GM23338 (cell line): ENCODE measurements at regions not wholly inside any gene's neighbourhood (a gene's known extent, or its start where the extent isn't known, plus 50 kb on each side); places are given as distances from the start of the nearest gene placed in this dataset.
A peak's percentile ranks its signal among the peaks of the same experiment; 100 is the strongest.

Source experiments
- ATAC-seq: fragments of 200-7000 bp; cut with Tn5 transposase; 3 replicates; pipeline ENCODE4 v1.9.1; 2020
- DNase-seq: peaks from one replicate; pipeline ENCODE4 v3.0.0-alpha.2; 2015; ENCODE audit warnings: low spot score
- H2AFZ ChIP-seq: fragments of 200-600 bp; sonication (generic); 2 replicates; pipeline ENCODE4 v1.8.0; 2016; ENCODE audit warnings: antibody characterized with exemption, mild to moderate bottlenecking, moderate library complexity
- H3F3A ChIP-seq: fragments of 200-600 bp; sonication (generic); replicated peaks from 2 replicates; pipeline ENCODE4 v1.8.0; 2017; ENCODE audit warnings: antibody characterized with exemption, mixed run types, low read depth
- H3K27ac ChIP-seq: fragments of 200-600 bp; sonication (generic); 2 replicates; pipeline ENCODE4 v1.6.1; 2016; ENCODE audit warnings: low read depth
- H3K27me3 ChIP-seq: fragments of 200-600 bp; sonication (generic); 2 replicates; pipeline ENCODE4 v1.8.0; 2016; ENCODE audit warnings: mild to moderate bottlenecking, mixed run types, moderate library complexity; ENCODE audit not compliant: insufficient read depth
- H3K36me3 ChIP-seq: fragments of 200-600 bp; sonication (generic); 2 replicates; pipeline ENCODE4 v1.8.0; 2016; ENCODE audit warnings: mild to moderate bottlenecking; ENCODE audit not compliant: insufficient read depth
- H3K4me1 ChIP-seq: fragments of 200-600 bp; sonication (generic); 2 replicates; pipeline ENCODE4 v1.8.0; 2016; ENCODE audit warnings: mild to moderate bottlenecking, moderate library complexity; ENCODE audit not compliant: insufficient read depth
- H3K4me2 ChIP-seq: fragments of 200-600 bp; sonication (generic); 2 replicates; pipeline ENCODE4 v1.7.1; 2017; ENCODE audit warnings: mixed run types
- H3K4me3 ChIP-seq: fragments of 200-600 bp; sonication (generic); 2 replicates; pipeline ENCODE4 v1.6.1; 2016; ENCODE audit warnings: mixed run types
- H3K79me2 ChIP-seq: fragments of 200-600 bp; sonication (generic); replicated peaks from 2 replicates; pipeline ENCODE4 v1.8.0; 2017; ENCODE audit warnings: mild to moderate bottlenecking; ENCODE audit not compliant: insufficient read depth
- H3K9me2 ChIP-seq: fragments of 200-600 bp; sonication (generic); 2 replicates; pipeline ENCODE4 v1.8.0; 2017; ENCODE audit not compliant: insufficient read depth
- H4K20me1 ChIP-seq: fragments of 200-600 bp; sonication (generic); replicated peaks from 2 replicates; pipeline ENCODE4 v1.8.0; 2017; ENCODE audit warnings: mild to moderate bottlenecking; ENCODE audit not compliant: insufficient read depth
- H3K27ac Mint-ChIP-seq: 2 replicates; pipeline ENCODE4 v1.8.0; 2020; ENCODE audit warnings: inconsistent platforms, mild to moderate bottlenecking, moderate library complexity, mixed read lengths
- H3K27me3 Mint-ChIP-seq: 3 replicates; pipeline ENCODE4 v1.8.0; 2022; ENCODE audit warnings: low read depth, mild to moderate bottlenecking, moderate library complexity, mixed read lengths, inconsistent platforms; ENCODE audit not compliant: insufficient read depth, poor library complexity
- H3K36me3 Mint-ChIP-seq: 3 replicates; pipeline ENCODE4 v1.8.0; 2021; ENCODE audit warnings: low read depth, mild to moderate bottlenecking, inconsistent platforms, moderate library complexity, mixed read lengths
- H3K4me1 Mint-ChIP-seq: 3 replicates; pipeline ENCODE4 v1.8.0; 2020; ENCODE audit warnings: mild to moderate bottlenecking, inconsistent platforms, mixed read lengths
- H3K4me3 Mint-ChIP-seq: 3 replicates; pipeline ENCODE4 v1.8.0; 2021; ENCODE audit warnings: moderate library complexity, mild to moderate bottlenecking, inconsistent platforms, mixed read lengths
- H3K9me3 Mint-ChIP-seq: 3 replicates; pipeline ENCODE4 v1.8.0; 2020; ENCODE audit warnings: moderate library complexity, mild to moderate bottlenecking, inconsistent platforms, mixed read lengths
- CREB1 ChIP-seq: fragments of 250-450 bp; sonication (Bioruptor Pico); IDR thresholded peaks from 2 replicates; pipeline ENCODE4 v1.5.0; 2020; ENCODE audit warnings: low read depth, mild to moderate bottlenecking, moderate library complexity
- EZH2 ChIP-seq: fragments of 200-600 bp; sonication (generic); IDR thresholded peaks from one replicate; pipeline ENCODE4 v1.8.0; 2017; ENCODE audit warnings: antibody characterized with exemption, mild to moderate bottlenecking, low read depth; ENCODE audit not compliant: unreplicated experiment
- EZH2phosphoT487 ChIP-seq: fragments of 200-600 bp; sonication (generic); IDR thresholded peaks from one replicate; pipeline ENCODE4 v1.8.1; 2018; ENCODE audit warnings: antibody characterized with exemption; ENCODE audit not compliant: unreplicated experiment
- JUNB ChIP-seq: IDR thresholded peaks from one replicate; pipeline ENCODE4 v1.6.1; 2016; ENCODE audit warnings: antibody characterized with exemption; ENCODE audit not compliant: unreplicated experiment
- NANOG ChIP-seq: IDR thresholded peaks from 2 replicates; pipeline ENCODE4 v1.6.1; 2016; ENCODE audit warnings: antibody characterized with exemption, borderline replicate concordance
- POLR2AphosphoS5 ChIP-seq: IDR thresholded peaks from 2 replicates; pipeline ENCODE4 v1.6.1; 2016; ENCODE audit warnings: antibody characterized with exemption, low read depth
- STAT1 ChIP-seq: IDR thresholded peaks from one replicate; pipeline ENCODE4 v1.6.1; 2016; ENCODE audit warnings: antibody characterized with exemption; ENCODE audit not compliant: unreplicated experiment
- ZNF114 ChIP-seq: fragments of 250-450 bp; sonication (Bioruptor Pico); IDR thresholded peaks from 2 replicates; pipeline ENCODE4 v1.5.0; 2020; ENCODE audit warnings: mild to moderate bottlenecking, moderate library complexity
- TF ChIP-seq, protein P1 (sequence below): fragments of 250-450 bp; sonication (Bioruptor Pico); IDR thresholded peaks from 2 replicates; pipeline ENCODE4 v1.5.0; 2020; ENCODE audit warnings: mild to moderate bottlenecking, moderate library complexity
- TF ChIP-seq, protein P2 (sequence below): IDR thresholded peaks from 2 replicates; pipeline ENCODE4 v1.6.1; 2016; ENCODE audit warnings: antibody characterized with exemption
- TF ChIP-seq, protein P3 (sequence below), 2 experiments: fragments of 200-600 bp in 1 of 2; sonication (generic) in 1 of 2; conservative IDR thresholded peaks; 2 replicates each; pipeline versions ENCODE4 v1.5.1 to v1.6.1; 2016 to 2017; ENCODE audit warnings: antibody characterized with exemption in 2 of 2, low read depth in 2 of 2, mild to moderate bottlenecking in 2 of 2, moderate library complexity in 1 of 2

DNA sequence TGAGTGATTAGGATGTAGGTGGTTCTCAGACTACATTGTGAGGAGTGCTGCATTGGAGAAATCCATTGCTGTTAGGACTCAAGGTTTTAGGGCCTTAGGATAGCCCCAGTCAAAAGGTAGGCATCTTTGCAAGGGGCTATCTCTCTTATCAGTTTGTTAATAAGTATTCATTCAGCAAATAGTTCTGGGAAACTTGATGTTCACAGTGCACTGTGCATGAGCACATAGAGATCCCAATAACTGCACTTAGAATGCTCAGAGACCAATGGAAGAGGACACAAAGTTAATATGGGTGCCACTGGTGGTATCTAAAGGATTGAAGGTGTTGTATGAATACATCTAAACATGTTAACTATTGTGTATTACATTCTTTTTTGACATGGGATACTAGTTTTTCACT lies 131.4 kb downstream of the KIF4B start (continued):
- TF ChIP-seq, protein P1, sequence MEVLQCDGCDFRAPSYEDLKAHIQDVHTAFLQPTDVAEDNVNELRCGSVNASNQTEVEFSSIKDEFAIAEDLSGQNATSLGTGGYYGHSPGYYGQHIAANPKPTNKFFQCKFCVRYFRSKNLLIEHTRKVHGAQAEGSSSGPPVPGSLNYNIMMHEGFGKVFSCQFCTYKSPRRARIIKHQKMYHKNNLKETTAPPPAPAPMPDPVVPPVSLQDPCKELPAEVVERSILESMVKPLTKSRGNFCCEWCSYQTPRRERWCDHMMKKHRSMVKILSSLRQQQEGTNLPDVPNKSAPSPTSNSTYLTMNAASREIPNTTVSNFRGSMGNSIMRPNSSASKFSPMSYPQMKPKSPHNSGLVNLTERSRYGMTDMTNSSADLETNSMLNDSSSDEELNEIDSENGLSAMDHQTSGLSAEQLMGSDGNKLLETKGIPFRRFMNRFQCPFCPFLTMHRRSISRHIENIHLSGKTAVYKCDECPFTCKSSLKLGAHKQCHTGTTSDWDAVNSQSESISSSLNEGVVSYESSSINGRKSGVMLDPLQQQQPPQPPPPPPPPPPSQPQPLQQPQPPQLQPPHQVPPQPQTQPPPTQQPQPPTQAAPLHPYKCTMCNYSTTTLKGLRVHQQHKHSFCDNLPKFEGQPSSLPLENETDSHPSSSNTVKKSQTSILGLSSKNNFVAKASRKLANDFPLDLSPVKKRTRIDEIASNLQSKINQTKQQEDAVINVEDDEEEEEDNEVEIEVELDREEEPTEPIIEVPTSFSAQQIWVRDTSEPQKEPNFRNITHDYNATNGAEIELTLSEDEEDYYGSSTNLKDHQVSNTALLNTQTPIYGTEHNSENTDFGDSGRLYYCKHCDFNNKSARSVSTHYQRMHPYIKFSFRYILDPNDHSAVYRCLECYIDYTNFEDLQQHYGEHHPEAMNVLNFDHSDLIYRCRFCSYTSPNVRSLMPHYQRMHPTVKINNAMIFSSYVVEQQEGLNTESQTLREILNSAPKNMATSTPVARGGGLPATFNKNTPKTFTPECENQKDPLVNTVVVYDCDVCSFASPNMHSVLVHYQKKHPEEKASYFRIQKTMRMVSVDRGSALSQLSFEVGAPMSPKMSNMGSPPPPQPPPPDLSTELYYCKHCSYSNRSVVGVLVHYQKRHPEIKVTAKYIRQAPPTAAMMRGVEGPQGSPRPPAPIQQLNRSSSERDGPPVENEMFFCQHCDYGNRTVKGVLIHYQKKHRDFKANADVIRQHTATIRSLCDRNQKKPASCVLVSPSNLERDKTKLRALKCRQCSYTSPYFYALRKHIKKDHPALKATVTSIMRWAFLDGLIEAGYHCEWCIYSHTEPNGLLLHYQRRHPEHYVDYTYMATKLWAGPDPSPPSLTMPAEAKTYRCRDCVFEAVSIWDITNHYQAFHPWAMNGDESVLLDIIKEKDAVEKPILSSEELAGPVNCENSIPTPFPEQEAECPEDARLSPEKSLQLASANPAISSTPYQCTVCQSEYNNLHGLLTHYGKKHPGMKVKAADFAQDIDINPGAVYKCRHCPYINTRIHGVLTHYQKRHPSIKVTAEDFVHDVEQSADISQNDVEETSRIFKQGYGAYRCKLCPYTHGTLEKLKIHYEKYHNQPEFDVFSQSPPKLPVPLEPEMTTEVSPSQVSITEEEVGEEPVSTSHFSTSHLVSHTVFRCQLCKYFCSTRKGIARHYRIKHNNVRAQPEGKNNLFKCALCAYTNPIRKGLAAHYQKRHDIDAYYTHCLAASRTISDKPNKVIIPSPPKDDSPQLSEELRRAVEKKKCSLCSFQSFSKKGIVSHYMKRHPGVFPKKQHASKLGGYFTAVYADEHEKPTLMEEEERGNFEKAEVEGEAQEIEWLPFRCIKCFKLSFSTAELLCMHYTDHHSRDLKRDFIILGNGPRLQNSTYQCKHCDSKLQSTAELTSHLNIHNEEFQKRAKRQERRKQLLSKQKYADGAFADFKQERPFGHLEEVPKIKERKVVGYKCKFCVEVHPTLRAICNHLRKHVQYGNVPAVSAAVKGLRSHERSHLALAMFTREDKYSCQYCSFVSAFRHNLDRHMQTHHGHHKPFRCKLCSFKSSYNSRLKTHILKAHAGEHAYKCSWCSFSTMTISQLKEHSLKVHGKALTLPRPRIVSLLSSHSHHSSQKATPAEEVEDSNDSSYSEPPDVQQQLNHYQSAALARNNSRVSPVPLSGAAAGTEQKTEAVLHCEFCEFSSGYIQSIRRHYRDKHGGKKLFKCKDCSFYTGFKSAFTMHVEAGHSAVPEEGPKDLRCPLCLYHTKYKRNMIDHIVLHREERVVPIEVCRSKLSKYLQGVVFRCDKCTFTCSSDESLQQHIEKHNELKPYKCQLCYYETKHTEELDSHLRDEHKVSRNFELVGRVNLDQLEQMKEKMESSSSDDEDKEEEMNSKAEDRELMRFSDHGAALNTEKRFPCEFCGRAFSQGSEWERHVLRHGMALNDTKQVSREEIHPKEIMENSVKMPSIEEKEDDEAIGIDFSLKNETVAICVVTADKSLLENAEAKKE, result no peak
- TF ChIP-seq JUNB, result no peak
- TF ChIP-seq NANOG, result no peak
- no peak for TF ChIP-seq ZNF114 (CRISPR knock-in tag)
- TF ChIP-seq EZH2phosphoT487, result no peak
- TF ChIP-seq EZH2, result no peak
- no peak for TF ChIP-seq STAT1
- TF ChIP-seq POLR2AphosphoS5, result no peak
- no peak for TF ChIP-seq CREB1 (CRISPR knock-in tag)
- TF ChIP-seq, protein P2, sequence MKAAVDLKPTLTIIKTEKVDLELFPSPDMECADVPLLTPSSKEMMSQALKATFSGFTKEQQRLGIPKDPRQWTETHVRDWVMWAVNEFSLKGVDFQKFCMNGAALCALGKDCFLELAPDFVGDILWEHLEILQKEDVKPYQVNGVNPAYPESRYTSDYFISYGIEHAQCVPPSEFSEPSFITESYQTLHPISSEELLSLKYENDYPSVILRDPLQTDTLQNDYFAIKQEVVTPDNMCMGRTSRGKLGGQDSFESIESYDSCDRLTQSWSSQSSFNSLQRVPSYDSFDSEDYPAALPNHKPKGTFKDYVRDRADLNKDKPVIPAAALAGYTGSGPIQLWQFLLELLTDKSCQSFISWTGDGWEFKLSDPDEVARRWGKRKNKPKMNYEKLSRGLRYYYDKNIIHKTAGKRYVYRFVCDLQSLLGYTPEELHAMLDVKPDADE, result no peak

DNA sequence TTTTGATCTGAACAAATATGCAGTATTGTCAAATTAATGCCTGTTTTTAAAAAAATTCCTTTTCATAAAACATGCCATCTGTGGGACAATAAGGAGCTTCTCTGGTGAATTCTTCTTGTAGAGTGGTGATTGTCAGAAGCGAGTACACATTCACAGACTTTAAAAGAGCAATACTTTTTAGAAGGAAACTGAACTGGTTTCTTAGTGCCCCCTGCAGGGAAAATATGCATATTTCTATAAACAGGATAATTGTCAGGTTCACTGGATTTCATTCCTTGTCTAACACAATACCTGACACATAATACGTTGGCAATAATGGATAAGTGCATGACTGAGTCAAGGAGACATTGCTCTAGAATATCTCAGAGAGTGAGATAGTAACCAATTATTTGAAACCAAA lies 133.7 kb downstream of the KIF4B start:
- H3K27ac ChIP-seq, result no peak overlapping the region
- no peaks in the 10 kb centered on the region for H3K27me3 ChIP-seq
- no peak overlapping the region for H3K4me3 ChIP-seq
- no peaks in the 10 kb centered on the region for H3K9me2 ChIP-seq
- H2AFZ ChIP-seq, result no peak overlapping the region
- no peaks in the 10 kb centered on the region for H3K36me3 ChIP-seq
- no peak overlapping the region for H3K27ac Mint-ChIP-seq
- H3F3A ChIP-seq, result no peaks in the 10 kb centered on the region
- no peaks in the 10 kb centered on the region for H3K79me2 ChIP-seq
- ATAC-seq, result no peak
- TF ChIP-seq, protein P3, sequence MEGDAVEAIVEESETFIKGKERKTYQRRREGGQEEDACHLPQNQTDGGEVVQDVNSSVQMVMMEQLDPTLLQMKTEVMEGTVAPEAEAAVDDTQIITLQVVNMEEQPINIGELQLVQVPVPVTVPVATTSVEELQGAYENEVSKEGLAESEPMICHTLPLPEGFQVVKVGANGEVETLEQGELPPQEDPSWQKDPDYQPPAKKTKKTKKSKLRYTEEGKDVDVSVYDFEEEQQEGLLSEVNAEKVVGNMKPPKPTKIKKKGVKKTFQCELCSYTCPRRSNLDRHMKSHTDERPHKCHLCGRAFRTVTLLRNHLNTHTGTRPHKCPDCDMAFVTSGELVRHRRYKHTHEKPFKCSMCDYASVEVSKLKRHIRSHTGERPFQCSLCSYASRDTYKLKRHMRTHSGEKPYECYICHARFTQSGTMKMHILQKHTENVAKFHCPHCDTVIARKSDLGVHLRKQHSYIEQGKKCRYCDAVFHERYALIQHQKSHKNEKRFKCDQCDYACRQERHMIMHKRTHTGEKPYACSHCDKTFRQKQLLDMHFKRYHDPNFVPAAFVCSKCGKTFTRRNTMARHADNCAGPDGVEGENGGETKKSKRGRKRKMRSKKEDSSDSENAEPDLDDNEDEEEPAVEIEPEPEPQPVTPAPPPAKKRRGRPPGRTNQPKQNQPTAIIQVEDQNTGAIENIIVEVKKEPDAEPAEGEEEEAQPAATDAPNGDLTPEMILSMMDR (conservative IDR thresholded peaks at IDR 0.05; ENCODE audit: low read depth in 2 of 2), result 0 out of 4 replicates have a peak, but pooled peaks of 1 of the 2 experiments have one; percentile 12
- no peak for TF ChIP-seq EZH2phosphoT487
- H3K4me2 ChIP-seq, result no peak overlapping the region
- no peaks in the 10 kb centered on the region for H4K20me1 ChIP-seq
- H3K4me1 ChIP-seq, result peaks cover 5% of the 10 kb centered on the region; the same call in 1 of the 2 replicates
- H3K36me3 Mint-ChIP-seq, result no peaks in the 10 kb centered on the region
- no peak for DNase-seq
- no peak overlapping the region for H3K4me3 Mint-ChIP-seq
- H3K9me3 Mint-ChIP-seq, result no peaks in the 10 kb centered on the region
- H3K27me3 Mint-ChIP-seq, result no peaks in the 10 kb centered on the region
- peaks cover 6% of the 10 kb centered on the region; the same call in 2 of the 3 replicates for H3K4me1 Mint-ChIP-seq
